Omental fat pad (tissue), 3 donors: ENCODE measurements at regions not wholly inside any gene's neighbourhood (a gene's known extent, or its start where the extent isn't known, plus 50 kb on each side); places are given as distances from the start of the nearest gene placed in this dataset.

ENCODE experiments used
- ATAC-seq: fragments of 150-250 bp; one replicate; pipeline ENCODE4 v1.9.1; 2016; ENCODE audit warnings: mild to moderate bottlenecking, moderate library complexity; ENCODE audit not compliant: low FRiP score
- DNase-seq: peaks from one replicate; pipeline ENCODE4 v3.0.0-alpha.2; 2019; ENCODE audit warnings: low spot score
- TF ChIP-seq, protein P1 (sequence below), 3 donors: fragments of 450-650 bp; IDR thresholded peaks; one replicate each; pipeline ENCODE4 v1.5.1; 2016 to 2017; ENCODE audit warnings: antibody characterized with exemption in 3 of 3, mild to moderate bottlenecking in 3 of 3, moderate library complexity in 2 of 3

DNA sequence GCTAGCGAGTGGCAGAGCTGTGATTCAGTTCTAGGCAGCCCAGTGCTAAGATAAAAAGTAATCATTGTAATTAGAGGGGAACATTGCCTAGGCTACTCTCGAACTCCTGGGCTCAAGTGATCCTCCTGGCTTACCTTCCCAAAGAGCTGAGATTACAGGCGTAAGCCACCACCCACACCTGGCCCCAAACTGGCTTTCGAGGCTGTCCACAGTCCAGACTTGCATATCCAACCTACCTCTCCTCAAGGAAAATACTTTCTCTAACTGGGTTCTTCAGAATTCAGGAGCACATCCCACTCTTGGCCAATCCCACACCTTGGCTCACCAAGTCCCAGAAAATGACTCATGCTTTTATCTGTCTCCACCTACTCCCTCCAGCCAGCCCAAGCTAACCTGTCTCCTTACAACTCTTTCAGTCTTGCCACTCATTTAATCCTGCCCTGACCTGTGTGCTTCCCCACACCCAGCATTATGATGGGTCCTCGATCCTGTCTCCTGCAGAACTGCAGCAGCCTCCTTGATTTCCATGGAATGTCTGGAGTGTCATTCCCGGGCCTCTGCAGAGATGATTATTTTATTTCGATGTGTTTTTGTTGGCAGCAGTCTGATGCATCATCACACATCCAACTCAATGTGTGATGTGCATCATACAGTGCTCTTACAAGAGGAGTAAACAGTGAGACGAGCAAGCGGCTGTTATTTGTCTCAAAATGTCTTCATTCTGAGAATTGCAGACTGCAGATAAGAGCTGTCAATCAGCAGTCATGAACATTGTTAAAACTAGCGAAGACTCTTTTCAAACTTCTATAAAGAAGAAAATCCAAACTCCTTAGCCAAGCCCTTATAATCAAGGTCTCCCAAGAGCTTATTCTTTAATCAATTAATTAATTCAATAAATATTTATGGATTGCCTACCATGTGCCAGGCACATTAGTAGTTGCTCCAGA lies 167.3 kb downstream of the SEC61B start:
- DNase-seq (no peak), ATAC-seq (peak; percentile 85)
- TF ChIP-seq, protein P1, sequence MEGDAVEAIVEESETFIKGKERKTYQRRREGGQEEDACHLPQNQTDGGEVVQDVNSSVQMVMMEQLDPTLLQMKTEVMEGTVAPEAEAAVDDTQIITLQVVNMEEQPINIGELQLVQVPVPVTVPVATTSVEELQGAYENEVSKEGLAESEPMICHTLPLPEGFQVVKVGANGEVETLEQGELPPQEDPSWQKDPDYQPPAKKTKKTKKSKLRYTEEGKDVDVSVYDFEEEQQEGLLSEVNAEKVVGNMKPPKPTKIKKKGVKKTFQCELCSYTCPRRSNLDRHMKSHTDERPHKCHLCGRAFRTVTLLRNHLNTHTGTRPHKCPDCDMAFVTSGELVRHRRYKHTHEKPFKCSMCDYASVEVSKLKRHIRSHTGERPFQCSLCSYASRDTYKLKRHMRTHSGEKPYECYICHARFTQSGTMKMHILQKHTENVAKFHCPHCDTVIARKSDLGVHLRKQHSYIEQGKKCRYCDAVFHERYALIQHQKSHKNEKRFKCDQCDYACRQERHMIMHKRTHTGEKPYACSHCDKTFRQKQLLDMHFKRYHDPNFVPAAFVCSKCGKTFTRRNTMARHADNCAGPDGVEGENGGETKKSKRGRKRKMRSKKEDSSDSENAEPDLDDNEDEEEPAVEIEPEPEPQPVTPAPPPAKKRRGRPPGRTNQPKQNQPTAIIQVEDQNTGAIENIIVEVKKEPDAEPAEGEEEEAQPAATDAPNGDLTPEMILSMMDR (IDR thresholded peaks at IDR 0.05), result no peak

DNA sequence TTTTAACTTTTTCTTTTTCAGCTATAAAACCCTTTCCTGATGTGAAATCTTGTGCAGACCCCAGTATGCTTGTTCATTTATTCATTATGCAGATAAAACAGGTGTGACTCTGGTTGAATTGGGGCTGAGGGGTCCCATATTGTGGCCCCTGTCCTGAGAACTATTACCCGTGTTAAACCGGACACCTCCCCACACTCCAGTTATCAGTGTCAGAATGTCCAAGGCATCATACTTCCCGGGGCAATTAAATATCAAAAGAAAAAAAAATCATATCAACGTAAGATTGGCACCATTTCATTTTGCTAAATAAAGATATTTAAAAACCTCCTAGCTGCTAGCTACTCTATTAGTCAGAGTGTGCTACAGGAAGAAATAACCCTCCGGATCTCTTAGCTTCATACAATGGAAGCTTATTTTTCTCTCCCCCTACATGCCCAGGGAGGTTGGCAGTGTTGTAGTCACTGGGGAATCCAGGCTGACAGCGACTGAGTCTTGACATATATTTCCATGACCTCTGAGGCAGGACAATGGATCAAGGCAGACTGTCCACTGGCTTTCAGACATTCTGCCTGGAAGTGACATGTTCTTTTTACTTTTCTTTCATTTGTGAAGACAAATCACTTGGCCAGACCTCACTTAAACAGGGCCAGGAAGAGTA lies 170.0 kb downstream of the SEC61B start:
- ATAC-seq, result peak; percentile 48
- TF ChIP-seq, protein P1 (IDR thresholded peaks at IDR 0.05), result no peak
- DNase-seq, result no peak

DNA sequence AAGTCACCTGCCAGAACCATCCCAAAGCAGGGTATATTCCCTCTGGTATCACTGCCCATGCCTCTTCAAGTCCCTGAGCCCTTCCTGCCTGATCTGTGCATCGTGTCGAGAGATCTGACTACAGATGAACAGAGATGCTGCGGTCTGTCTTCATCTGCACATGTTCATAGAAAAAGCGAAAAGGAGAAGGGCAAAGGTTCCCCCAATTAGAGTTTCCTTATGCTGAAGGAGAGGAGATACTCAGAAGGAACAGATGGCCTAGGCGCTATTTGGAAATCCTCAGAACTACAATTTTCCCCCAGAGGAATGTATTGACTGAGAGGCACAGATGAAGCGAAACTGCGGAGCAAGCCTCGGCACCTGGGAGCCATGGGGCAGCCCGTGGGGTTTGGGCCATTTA lies 170.9 kb downstream of the SEC61B start:
- TF ChIP-seq, protein P1 (IDR thresholded peaks at IDR 0.05), result no peak
- DNase-seq (no peak), ATAC-seq (no peak)

DNA sequence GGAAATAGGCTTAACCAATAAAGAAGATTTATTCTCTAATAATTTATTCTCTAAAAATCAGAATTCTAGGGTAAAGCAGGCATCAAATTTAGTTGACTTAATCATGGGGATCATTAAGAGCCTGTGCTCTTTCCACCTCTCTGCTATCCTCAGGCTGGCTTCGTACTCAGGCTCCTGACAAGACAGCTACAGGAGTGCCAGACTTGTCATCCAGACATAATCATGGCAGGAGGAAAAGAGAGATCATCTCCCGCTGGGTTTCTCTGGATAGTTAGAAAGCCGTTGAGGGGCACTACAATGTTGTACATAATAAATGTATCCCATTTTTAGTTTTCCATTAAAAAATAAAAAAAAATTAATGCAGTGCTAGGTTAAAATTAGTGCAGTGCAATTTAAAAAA lies 171.9 kb downstream of the SEC61B start:
- TF ChIP-seq, protein P1 (IDR thresholded peaks at IDR 0.05), result no peak
- no peak for ATAC-seq
- no peak for DNase-seq

DNA sequence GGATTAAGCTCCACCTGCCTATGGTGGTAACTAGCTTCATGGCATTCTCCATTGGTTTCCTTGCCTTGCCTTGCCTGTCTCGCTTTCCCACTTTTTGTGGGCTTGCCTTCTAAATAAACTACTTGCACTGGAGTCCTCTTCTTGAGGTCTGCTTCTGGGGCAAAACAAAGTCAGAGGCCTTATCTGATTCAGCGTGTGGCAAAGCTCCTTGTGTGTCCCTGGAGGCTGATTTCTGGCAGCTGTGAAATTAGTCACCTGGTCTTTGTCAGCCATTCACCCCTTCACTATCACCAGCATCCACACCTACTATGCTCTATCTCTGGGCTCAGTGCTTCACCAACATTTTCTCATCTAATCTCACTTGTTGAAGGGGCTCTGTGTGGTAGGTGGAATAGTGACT lies 176.2 kb downstream of the SEC61B start:
- no peak for DNase-seq
- ATAC-seq, result no peak
- TF ChIP-seq, protein P1 (IDR thresholded peaks at IDR 0.05), result no peak

DNA sequence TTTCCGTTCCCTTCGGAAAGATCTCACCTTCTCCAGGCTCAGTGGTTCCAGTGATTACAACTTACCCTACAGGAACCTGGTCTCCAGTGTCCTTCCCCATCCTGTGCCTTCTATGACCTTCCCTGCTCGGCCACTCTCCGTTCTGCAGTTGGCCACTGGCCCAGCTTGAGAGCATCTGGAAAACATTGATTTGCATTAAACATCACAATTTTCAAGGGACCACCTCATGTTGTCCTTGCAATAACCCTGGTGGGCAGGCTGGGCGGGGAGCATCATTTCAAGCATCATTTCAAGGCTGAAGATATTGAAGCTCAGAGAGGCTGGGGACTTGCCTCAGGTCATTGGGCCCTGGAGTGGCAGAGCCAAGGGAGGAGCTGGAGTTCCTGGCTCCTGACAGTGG lies 177.4 kb downstream of the SEC61B start:
- ATAC-seq (no peak), DNase-seq (no peak)
- TF ChIP-seq, protein P1 (IDR thresholded peaks at IDR 0.05), result no peak
